ENCODE measurements at regions not wholly inside any gene's neighbourhood (a gene's known extent, or its start where the extent isn't known, plus 50 kb on each side); places are given as distances from the start of the nearest gene placed in this dataset.

- FAIRE-seq: no peak
- H2AFZ ChIP-seq (ENCODE audit: control insufficient read depth, low read depth, low read length): no peak overlapping the region
- RAD21 ChIA-PET (ENCODE audit: unreplicated experiment): no interaction called here
- SMC1A ChIA-PET (ENCODE audit: uncharacterized antibody, unreplicated experiment): no interaction called here
- H3K27me3 ChIP-seq (replicated peaks in 1 of 2; ENCODE audit: control insufficient read depth in 2 of 2, insufficient read depth in 2 of 2, low read length in 1 of 2): no peaks in the 10 kb centered on the region
- POLR2A ChIA-PET: no interaction called here
- no peak overlapping the region for H3K4me2 ChIP-seq (ENCODE audit: control insufficient read depth, insufficient read depth)
- H3K4me1 ChIP-seq (ENCODE audit: control insufficient read depth, insufficient read depth, low read length): no peaks in the 10 kb centered on the region
- no peak for ATAC-seq
- DNase-seq (ENCODE audit: low read depth, low spot score): no peak
- CTCF ChIA-PET: no interaction called here
- TF ChIP-seq, protein P1, sequence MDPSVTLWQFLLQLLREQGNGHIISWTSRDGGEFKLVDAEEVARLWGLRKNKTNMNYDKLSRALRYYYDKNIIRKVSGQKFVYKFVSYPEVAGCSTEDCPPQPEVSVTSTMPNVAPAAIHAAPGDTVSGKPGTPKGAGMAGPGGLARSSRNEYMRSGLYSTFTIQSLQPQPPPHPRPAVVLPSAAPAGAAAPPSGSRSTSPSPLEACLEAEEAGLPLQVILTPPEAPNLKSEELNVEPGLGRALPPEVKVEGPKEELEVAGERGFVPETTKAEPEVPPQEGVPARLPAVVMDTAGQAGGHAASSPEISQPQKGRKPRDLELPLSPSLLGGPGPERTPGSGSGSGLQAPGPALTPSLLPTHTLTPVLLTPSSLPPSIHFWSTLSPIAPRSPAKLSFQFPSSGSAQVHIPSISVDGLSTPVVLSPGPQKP (IDR thresholded peaks at IDR 0.05; ENCODE audit: low read depth, low read length): no peak
- TF ChIP-seq POU2F2 (IDR thresholded peaks at IDR 0.05; ENCODE audit: borderline replicate concordance, low read depth, low read length): no peak
- TF ChIP-seq CHD2 (IDR thresholded peaks at IDR 0.05; ENCODE audit: borderline replicate concordance, low read depth, low read length): no peak
- TF ChIP-seq, protein P2, sequence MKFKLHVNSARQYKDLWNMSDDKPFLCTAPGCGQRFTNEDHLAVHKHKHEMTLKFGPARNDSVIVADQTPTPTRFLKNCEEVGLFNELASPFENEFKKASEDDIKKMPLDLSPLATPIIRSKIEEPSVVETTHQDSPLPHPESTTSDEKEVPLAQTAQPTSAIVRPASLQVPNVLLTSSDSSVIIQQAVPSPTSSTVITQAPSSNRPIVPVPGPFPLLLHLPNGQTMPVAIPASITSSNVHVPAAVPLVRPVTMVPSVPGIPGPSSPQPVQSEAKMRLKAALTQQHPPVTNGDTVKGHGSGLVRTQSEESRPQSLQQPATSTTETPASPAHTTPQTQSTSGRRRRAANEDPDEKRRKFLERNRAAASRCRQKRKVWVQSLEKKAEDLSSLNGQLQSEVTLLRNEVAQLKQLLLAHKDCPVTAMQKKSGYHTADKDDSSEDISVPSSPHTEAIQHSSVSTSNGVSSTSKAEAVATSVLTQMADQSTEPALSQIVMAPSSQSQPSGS (IDR thresholded peaks at IDR 0.05; ENCODE audit: low read length): no peak
- TF ChIP-seq, protein P3, sequence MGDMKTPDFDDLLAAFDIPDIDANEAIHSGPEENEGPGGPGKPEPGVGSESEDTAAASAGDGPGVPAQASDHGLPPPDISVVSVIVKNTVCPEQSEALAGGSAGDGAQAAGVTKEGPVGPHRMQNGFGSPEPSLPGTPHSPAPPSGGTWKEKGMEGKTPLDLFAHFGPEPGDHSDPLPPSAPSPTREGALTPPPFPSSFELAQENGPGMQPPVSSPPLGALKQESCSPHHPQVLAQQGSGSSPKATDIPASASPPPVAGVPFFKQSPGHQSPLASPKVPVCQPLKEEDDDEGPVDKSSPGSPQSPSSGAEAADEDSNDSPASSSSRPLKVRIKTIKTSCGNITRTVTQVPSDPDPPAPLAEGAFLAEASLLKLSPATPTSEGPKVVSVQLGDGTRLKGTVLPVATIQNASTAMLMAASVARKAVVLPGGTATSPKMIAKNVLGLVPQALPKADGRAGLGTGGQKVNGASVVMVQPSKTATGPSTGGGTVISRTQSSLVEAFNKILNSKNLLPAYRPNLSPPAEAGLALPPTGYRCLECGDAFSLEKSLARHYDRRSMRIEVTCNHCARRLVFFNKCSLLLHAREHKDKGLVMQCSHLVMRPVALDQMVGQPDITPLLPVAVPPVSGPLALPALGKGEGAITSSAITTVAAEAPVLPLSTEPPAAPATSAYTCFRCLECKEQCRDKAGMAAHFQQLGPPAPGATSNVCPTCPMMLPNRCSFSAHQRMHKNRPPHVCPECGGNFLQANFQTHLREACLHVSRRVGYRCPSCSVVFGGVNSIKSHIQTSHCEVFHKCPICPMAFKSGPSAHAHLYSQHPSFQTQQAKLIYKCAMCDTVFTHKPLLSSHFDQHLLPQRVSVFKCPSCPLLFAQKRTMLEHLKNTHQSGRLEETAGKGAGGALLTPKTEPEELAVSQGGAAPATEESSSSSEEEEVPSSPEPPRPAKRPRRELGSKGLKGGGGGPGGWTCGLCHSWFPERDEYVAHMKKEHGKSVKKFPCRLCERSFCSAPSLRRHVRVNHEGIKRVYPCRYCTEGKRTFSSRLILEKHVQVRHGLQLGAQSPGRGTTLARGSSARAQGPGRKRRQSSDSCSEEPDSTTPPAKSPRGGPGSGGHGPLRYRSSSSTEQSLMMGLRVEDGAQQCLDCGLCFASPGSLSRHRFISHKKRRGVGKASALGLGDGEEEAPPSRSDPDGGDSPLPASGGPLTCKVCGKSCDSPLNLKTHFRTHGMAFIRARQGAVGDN (IDR thresholded peaks at IDR 0.05): no peak
- no peak for TF ChIP-seq ASH2L (IDR thresholded peaks at IDR 0.05; ENCODE audit: borderline replicate concordance, low read depth)
- no peak for TF ChIP-seq FOXM1 (IDR thresholded peaks at IDR 0.05; ENCODE audit: low read depth, low read length)
- no peak for TF ChIP-seq HCFC1 (IDR thresholded peaks at IDR 0.05; ENCODE audit: low read length)
- TF ChIP-seq NFYA (IDR thresholded peaks at IDR 0.05; ENCODE audit: borderline replicate concordance, low read depth, low read length): no peak
- no peak for TF ChIP-seq CUX1 (IDR thresholded peaks at IDR 0.05; ENCODE audit: insufficient replicate concordance, low read depth, low read length)
- TF ChIP-seq NFXL1 (IDR thresholded peaks at IDR 0.05; ENCODE audit: borderline replicate concordance): no peak
- no peak for TF ChIP-seq SIN3A (IDR thresholded peaks at IDR 0.05; ENCODE audit: low read depth, low read length)
- no peak for TF ChIP-seq USF2 (IDR thresholded peaks at IDR 0.05; ENCODE audit: borderline replicate concordance, low read depth, low read length)
- in situ Hi-C loops (cut with MboI) (no loop called here), intact Hi-C loops (cut with micrococcal nuclease; ENCODE audit: unreplicated experiment) (no loop called here)
- H3K9ac ChIP-seq (ENCODE audit: control insufficient read depth, insufficient read depth, low read length): no peak overlapping the region
- no peaks in the 10 kb centered on the region for H4K20me1 ChIP-seq (ENCODE audit: control insufficient read depth, insufficient read depth)
- no peaks in the 10 kb centered on the region for H3K9me3 ChIP-seq (replicated peaks; ENCODE audit: control insufficient read depth, insufficient read depth, low read length)
- no peak overlapping the region for H3K27ac ChIP-seq (ENCODE audit: control insufficient read depth, insufficient read depth)
- BruUV-seq (replicated peaks): no TSS peak
- H3K79me2 ChIP-seq (ENCODE audit: control insufficient read depth, insufficient read depth, low read length): no peaks in the 10 kb centered on the region
- no peaks in the 10 kb centered on the region for H3K36me3 ChIP-seq (ENCODE audit: control insufficient read depth in 2 of 2, insufficient read depth in 2 of 2, low read length in 1 of 2)
- no peak overlapping the region for H3K4me3 ChIP-seq
Observed at GRCh38 chr4:157643257-157643656, 422.7 kb downstream of the GRIA2 start.
